ENCODE measurements at regions not wholly inside any gene's neighbourhood (a gene's known extent, or its start where the extent isn't known, plus 50 kb on each side); places are given as distances from the start of the nearest gene placed in this dataset.
"Not testable (repeated sequence)": the region's sequence is repeated elsewhere in the genome, so short reads cannot be mapped to it uniquely, and the experiment has no call there.

GRCh38 chr5:34415559-34416198, 240.4 kb upstream of the RAI14 start:
- H3K27me3 Mint-ChIP-seq = peaks cover 15% of the 10 kb centered on the region
- TF ChIP-seq, protein P1, sequence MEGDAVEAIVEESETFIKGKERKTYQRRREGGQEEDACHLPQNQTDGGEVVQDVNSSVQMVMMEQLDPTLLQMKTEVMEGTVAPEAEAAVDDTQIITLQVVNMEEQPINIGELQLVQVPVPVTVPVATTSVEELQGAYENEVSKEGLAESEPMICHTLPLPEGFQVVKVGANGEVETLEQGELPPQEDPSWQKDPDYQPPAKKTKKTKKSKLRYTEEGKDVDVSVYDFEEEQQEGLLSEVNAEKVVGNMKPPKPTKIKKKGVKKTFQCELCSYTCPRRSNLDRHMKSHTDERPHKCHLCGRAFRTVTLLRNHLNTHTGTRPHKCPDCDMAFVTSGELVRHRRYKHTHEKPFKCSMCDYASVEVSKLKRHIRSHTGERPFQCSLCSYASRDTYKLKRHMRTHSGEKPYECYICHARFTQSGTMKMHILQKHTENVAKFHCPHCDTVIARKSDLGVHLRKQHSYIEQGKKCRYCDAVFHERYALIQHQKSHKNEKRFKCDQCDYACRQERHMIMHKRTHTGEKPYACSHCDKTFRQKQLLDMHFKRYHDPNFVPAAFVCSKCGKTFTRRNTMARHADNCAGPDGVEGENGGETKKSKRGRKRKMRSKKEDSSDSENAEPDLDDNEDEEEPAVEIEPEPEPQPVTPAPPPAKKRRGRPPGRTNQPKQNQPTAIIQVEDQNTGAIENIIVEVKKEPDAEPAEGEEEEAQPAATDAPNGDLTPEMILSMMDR (IDR thresholded peaks at IDR 0.05) = no peak
- intact Hi-C loops (cut with micrococcal nuclease) = no loop called here
- POLR2A ChIA-PET = no interaction called here
- ATAC-seq (peak; percentile 98), DNase-seq (peak; percentile 24)
- no peaks in the 10 kb centered on the region for H3K36me3 Mint-ChIP-seq (ENCODE audit: low read depth)
- CTCF ChIA-PET = interaction anchor here (1.4 kb wide), 1 partner anchor 59 kb away, joined by 3 read pairs; no protein-coding TSS in a partner anchor
- no peak overlapping the region for H3K4me3 Mint-ChIP-seq
- H3K4me1 Mint-ChIP-seq (ENCODE audit: low read depth) = peaks cover 4% of the 10 kb centered on the region
- H3K27ac Mint-ChIP-seq = no peak overlapping the region
- peaks cover 6% of the 10 kb centered on the region for H3K9me3 Mint-ChIP-seq

DNA sequence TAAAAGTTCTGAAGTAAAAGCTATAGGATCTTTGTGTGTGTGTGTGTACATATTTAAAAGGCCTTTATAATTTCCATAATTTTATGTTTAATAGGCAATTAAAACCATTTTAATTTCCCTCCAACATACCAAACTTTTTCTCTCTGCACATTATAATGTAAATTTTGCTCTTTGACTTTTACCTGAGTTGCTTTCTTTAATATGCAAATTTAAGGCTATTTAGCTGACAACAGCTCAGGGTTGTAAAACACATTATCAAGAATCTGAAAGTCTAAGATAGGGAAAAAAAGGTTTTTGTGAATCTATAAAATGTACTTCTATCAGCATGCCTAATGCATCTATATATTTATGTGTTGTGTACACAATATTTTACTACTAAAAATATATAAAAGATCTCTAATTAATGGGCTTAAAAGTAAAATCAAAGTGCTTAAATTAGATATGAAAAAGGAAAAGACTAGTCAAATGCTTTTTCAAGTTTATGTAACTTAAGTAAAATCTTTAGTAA, 239.6 kb upstream of the RAI14 start:
- H3K4me3 Mint-ChIP-seq = no peak overlapping the region
- intact Hi-C loops (cut with micrococcal nuclease) = no loop called here
- POLR2A ChIA-PET = no interaction called here
- TF ChIP-seq, protein P1 (IDR thresholded peaks at IDR 0.05) = no peak
- no peaks in the 10 kb centered on the region for H3K36me3 Mint-ChIP-seq (ENCODE audit: low read depth)
- H3K9me3 Mint-ChIP-seq = peaks cover 7% of the 10 kb centered on the region
- no peak for DNase-seq
- ATAC-seq = no peak
- H3K4me1 Mint-ChIP-seq (ENCODE audit: low read depth) = peaks cover 4% of the 10 kb centered on the region
- H3K27ac Mint-ChIP-seq = no peak overlapping the region
- CTCF ChIA-PET = interaction anchor here (1.0 to 1.4 kb wide), 2 partner anchors 36 to 58 kb away, joined by 3 read pairs; no protein-coding TSS in a partner anchor
- peaks cover 13% of the 10 kb centered on the region for H3K27me3 Mint-ChIP-seq

GRCh38 chr5:34420191-34420590, 235.9 kb upstream of the RAI14 start:
- CTCF ChIA-PET = interaction anchor here (1.3 kb wide), 1 partner anchor 9 kb away, joined by 3 read pairs; no protein-coding TSS in a partner anchor
- DNase-seq; H3K4me3 Mint-ChIP-seq; H3K27ac Mint-ChIP-seq; H3K9me3 Mint-ChIP-seq; H3K4me1 Mint-ChIP-seq (ENCODE audit: low read depth); POLR2A ChIA-PET; H3K36me3 Mint-ChIP-seq (ENCODE audit: low read depth); intact Hi-C loops (cut with micrococcal nuclease); ATAC-seq: not testable (repeated sequence)
- H3K27me3 Mint-ChIP-seq = peaks cover 10% of the 10 kb centered on the region

GRCh38 chr5:34436761-34437501, 219.2 kb upstream of the RAI14 start:
- Mint-ChIP-seq H3K4me3 (no peak overlapping the region), H3K27me3 (peaks cover 13% of the 10 kb centered on the region), H3K4me1 (ENCODE audit: low read depth) (no peaks in the 10 kb centered on the region), H3K9me3 (no peaks in the 10 kb centered on the region), H3K27ac (no peak overlapping the region), H3K36me3 (ENCODE audit: low read depth) (no peaks in the 10 kb centered on the region)
- TF ChIP-seq, protein P1 (IDR thresholded peaks at IDR 0.05) = no peak
- ATAC-seq (no peak), DNase-seq (no peak)
- CTCF ChIA-PET = no interaction called here
- POLR2A ChIA-PET = no interaction called here
- intact Hi-C loops (cut with micrococcal nuclease) = no loop called here

- no peak overlapping the region for H3K27ac Mint-ChIP-seq
- peaks cover 7% of the 10 kb centered on the region for H3K27me3 Mint-ChIP-seq
- no peaks in the 10 kb centered on the region for H3K9me3 Mint-ChIP-seq
- intact Hi-C loops (cut with micrococcal nuclease) = no loop called here
- POLR2A ChIA-PET = no interaction called here
- ATAC-seq = no peak
- no peak for DNase-seq
- no peaks in the 10 kb centered on the region for H3K4me1 Mint-ChIP-seq (ENCODE audit: low read depth)
- TF ChIP-seq, protein P1 (IDR thresholded peaks at IDR 0.05) = no peak
- CTCF ChIA-PET = no interaction called here
- no peaks in the 10 kb centered on the region for H3K36me3 Mint-ChIP-seq (ENCODE audit: low read depth)
- H3K4me3 Mint-ChIP-seq = no peak overlapping the region
Observed at GRCh38 chr5:34439601-34440000, 216.5 kb upstream of the RAI14 start.

DNA sequence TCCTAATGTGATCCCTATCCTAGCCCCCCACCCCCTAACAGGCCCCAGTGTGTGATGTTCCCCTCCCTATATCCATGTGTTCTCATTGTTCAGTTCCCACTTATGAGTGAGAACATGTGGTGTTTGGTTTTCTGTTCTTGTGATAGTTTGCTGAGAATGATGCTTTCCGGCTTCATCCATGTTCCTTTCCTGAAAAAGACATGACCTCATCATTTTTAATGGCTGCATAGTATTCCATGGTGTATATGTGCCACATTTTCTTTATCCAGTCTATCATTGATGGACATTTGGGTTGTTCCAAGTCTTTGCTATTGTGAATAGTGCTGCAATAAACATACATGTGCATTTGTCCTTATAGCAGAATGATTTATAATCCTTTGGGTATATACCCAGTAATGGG, 214.4 kb upstream of the RAI14 start:
- CTCF ChIA-PET; H3K9me3 Mint-ChIP-seq; intact Hi-C loops (cut with micrococcal nuclease); H3K4me1 Mint-ChIP-seq (ENCODE audit: low read depth); H3K36me3 Mint-ChIP-seq (ENCODE audit: low read depth); POLR2A ChIA-PET; DNase-seq; ATAC-seq; H3K4me3 Mint-ChIP-seq; H3K27ac Mint-ChIP-seq; H3K27me3 Mint-ChIP-seq: not testable (repeated sequence)

All from activated CD8-positive, alpha-beta T cell treated with anti-CD3 and anti-CD28 coated beads for 36 hours (primary cell).